ENCODE measurements at regions not wholly inside any gene's neighbourhood (a gene's known extent, or its start where the extent isn't known, plus 50 kb on each side); places are given as distances from the start of the nearest gene placed in this dataset.
"Not testable (repeated sequence)": the region's sequence is repeated elsewhere in the genome, so short reads cannot be mapped to it uniquely, and the experiment has no call there.

DNA sequence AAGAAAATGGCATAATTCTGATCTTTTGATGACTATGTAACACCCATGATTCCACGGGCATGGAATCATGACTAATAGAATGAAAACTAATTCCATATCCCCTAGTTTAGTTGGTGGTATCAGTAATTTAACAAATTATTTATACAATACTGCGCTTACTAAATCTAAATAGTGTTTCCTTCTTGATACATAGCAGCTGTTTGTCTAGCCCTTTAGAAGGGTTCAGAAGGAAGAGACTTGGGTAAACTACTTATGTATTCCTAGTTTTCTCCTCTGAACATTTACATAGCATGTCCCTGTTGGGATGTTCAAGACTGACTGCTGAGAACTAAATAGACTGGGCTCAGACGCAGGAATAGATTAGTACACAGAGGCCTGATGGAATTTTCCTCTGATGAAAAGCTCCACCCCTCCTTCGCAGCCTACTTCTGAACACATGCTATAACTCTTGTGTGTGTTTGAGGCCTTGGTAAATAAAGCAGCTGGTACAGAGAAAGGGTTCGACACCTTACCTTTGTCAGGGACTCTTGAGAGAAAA, 330.6 kb upstream of the LMCD1 start:
- intact Hi-C loops (cut with micrococcal nuclease) = no loop called here
- Mint-ChIP-seq H3K36me3 (ENCODE audit: low read depth) (no peaks in the 10 kb centered on the region), H3K4me1 (ENCODE audit: low read depth) (no peaks in the 10 kb centered on the region), H3K27me3 (ENCODE audit: insufficient read depth) (no peaks in the 10 kb centered on the region), H3K27ac (no peak overlapping the region), H3K9me3 (no peaks in the 10 kb centered on the region), H3K4me3 (no peak overlapping the region)
- no peak for DNase-seq (ENCODE audit: low spot score)

DNA sequence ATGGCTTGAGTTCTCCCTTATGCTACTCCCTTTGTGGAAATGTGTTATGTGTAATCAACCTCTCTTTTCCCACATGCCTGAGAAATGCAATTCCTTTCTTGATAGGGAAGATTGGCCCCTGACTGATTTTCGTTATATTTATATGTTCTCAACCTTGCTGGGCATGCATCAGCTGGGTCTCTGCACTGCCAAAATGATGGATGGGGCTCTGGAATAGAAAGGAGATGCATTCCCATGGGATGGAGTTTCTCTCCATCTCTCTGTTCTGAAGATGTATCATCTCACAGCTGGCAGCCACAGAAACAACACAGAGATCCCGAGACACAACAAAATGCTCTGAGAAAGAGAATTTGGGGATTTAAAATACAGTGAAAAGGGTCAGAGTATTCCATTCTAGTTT, 327.7 kb upstream of the LMCD1 start:
- H3K27ac Mint-ChIP-seq = no peak overlapping the region
- intact Hi-C loops (cut with micrococcal nuclease) = no loop called here
- no peaks in the 10 kb centered on the region for H3K4me1 Mint-ChIP-seq (ENCODE audit: low read depth)
- no peaks in the 10 kb centered on the region for H3K9me3 Mint-ChIP-seq
- no peak overlapping the region for H3K4me3 Mint-ChIP-seq
- H3K36me3 Mint-ChIP-seq (ENCODE audit: low read depth) = no peaks in the 10 kb centered on the region
- H3K27me3 Mint-ChIP-seq (ENCODE audit: insufficient read depth) = no peaks in the 10 kb centered on the region
- no peak for DNase-seq (ENCODE audit: low spot score)

DNA sequence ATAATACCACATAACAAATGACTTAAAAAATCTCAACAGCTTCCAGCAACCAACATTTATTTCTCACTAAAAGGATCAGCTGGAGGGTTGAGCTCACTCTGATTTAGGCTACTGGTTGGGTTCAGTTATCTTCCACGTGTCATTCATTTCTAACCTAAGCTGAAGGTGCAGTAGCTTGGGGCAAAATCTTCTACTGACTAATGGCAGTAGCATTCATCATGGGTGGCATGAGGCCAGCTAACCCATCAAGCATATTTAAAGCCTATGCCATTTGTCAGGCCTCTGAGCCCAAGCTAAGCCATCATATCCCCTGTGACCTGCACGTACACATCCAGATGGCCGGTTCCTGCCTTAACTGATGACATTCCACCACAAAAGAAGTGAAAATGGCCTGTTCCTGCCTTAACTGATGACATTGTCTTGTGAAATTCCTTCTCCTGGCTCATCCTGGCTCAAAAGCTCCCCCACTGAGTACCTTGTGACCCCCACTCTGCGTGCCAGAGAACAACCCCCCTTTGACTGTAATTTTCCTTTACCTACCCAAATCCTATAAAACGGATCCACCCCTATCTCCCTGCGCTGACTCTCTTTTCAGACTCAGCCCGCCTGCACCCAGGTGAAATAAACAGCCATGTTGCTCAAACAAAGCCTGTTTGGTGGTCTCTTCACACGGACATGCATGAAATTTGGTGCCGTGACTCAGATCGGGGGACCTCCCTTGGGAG, 324.7 kb upstream of the LMCD1 start:
- DNase-seq (ENCODE audit: low spot score); H3K9me3 Mint-ChIP-seq; intact Hi-C loops (cut with micrococcal nuclease); H3K27ac Mint-ChIP-seq; H3K4me1 Mint-ChIP-seq (ENCODE audit: low read depth); H3K4me3 Mint-ChIP-seq; H3K27me3 Mint-ChIP-seq (ENCODE audit: insufficient read depth); H3K36me3 Mint-ChIP-seq (ENCODE audit: low read depth): not testable (repeated sequence)

DNA sequence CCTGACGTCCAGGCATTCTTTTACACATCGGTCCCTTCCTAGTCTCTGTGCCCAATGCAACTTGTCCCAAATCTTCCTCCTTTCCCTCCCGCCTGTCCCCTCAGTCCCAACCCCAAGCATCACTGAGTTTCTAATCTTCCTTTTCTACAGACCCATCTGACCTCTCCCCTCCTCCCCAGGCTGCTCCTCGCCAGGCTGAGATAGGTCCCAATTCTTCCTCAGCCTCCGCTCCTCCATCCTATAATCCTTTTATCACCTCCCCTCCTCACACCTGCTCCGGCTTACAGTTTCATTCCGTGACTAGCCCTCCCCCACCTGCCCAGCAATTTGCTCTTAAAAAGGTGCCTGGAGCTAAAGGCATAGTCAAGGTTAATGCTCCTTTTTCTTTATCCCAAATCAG, 323.1 kb upstream of the LMCD1 start:
- H3K36me3 Mint-ChIP-seq (ENCODE audit: low read depth); intact Hi-C loops (cut with micrococcal nuclease); H3K27ac Mint-ChIP-seq; DNase-seq (ENCODE audit: low spot score); H3K27me3 Mint-ChIP-seq (ENCODE audit: insufficient read depth); H3K4me1 Mint-ChIP-seq (ENCODE audit: low read depth); H3K4me3 Mint-ChIP-seq; H3K9me3 Mint-ChIP-seq: not testable (repeated sequence)

DNA sequence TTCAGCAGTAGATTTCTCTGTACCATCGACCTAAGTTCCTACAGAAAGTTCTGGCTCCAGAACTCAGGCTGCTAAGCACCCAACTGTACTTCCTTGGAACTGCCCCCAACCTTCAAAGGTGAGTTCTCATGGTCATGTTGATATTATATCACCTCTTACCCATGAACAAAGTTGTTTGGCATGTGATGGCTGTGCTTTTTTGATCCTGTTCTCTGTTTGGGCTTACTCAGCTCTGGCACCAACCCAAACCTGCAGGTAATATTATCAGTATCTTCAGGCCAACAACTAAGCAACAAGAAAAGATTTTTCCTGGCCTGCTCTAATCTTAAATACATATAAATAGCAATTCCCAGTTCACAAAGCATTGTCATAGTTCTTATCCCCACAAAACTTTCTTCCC, 318.7 kb upstream of the LMCD1 start:
- no peaks in the 10 kb centered on the region for H3K36me3 Mint-ChIP-seq (ENCODE audit: low read depth)
- no peak overlapping the region for H3K27ac Mint-ChIP-seq
- H3K4me1 Mint-ChIP-seq (ENCODE audit: low read depth) = no peaks in the 10 kb centered on the region
- H3K9me3 Mint-ChIP-seq = no peaks in the 10 kb centered on the region
- H3K27me3 Mint-ChIP-seq (ENCODE audit: insufficient read depth) = no peaks in the 10 kb centered on the region
- intact Hi-C loops (cut with micrococcal nuclease) = no loop called here
- no peak overlapping the region for H3K4me3 Mint-ChIP-seq
- no peak for DNase-seq (ENCODE audit: low spot score)

DNA sequence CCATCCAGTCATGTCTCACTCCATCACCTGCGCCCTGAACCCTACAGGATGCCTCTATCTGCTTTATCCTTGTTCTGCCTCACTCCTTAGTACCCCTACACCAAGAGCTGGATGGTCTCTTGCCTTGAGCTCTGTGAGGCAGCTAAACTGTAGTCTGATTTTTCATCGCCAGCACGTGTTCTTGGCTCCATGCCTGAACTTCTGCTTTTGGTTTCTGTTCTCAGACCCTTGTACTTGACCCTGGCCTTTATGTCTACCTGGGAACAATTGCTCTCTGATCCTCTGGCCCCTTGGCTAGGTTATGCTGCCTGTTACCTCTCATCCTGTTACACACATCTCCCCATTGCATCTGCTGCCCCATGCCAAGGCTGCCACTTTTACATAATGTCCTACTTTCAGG, 318.0 kb upstream of the LMCD1 start:
- Mint-ChIP-seq H3K36me3 (ENCODE audit: low read depth) (no peaks in the 10 kb centered on the region), H3K4me3 (no peak overlapping the region)
- no peak for DNase-seq (ENCODE audit: low spot score)

DNA sequence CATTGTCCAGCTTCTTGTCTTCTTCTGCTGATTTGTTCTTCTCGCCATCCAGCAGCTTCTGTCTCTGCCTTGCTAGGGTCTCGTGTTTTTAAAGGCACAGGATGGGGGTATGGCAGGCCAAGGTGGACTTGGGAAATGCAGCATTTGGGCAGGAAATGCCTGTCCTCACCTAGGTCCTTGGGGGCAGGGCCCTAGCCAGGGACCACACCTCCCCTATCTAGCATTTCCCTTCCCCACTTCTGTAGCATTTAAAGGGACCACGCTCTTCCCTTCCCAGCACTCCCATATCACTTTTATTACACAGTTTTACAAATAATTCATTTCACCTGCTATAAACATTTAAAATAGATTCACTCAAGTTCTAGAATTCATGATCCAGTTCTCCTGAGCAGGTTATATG, 315.4 kb upstream of the LMCD1 start:
- Mint-ChIP-seq H3K27ac (no peak overlapping the region), H3K9me3 (no peaks in the 10 kb centered on the region), H3K4me3 (no peak overlapping the region), H3K36me3 (ENCODE audit: low read depth) (no peaks in the 10 kb centered on the region), H3K4me1 (ENCODE audit: low read depth) (no peaks in the 10 kb centered on the region), H3K27me3 (ENCODE audit: insufficient read depth) (no peaks in the 10 kb centered on the region)
- intact Hi-C loops (cut with micrococcal nuclease) = no loop called here
- no peak for DNase-seq (ENCODE audit: low spot score)

More for the DNA sequence above, 318.0 kb upstream of the LMCD1 start:
- intact Hi-C loops (cut with micrococcal nuclease) = no loop called here
- Mint-ChIP-seq H3K27me3 (ENCODE audit: insufficient read depth) (no peaks in the 10 kb centered on the region), H3K9me3 (no peaks in the 10 kb centered on the region), H3K4me1 (ENCODE audit: low read depth) (no peaks in the 10 kb centered on the region), H3K27ac (no peak overlapping the region)

DNA sequence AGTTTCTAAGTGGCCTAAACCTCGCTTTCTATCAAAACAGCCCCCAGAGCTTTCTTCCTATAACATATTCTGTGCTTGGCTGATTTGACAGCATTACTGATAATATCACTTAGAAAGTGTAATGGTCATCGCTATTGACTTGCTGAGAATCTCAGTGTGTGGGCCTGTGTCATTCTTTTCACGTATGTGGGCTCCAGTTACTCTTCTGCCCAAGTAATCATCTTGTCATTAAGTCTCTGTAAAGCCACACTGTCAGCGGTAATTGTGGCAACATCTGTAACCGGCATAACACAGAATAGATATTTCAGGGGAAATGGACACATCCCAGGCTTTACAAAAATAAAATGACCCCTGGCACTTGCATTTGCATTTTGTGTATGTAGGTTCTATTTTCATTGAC, 313.6 kb upstream of the LMCD1 start:
- H3K36me3 Mint-ChIP-seq (ENCODE audit: low read depth) = no peaks in the 10 kb centered on the region
- H3K27ac Mint-ChIP-seq = no peak overlapping the region
- intact Hi-C loops (cut with micrococcal nuclease) = no loop called here
- H3K27me3 Mint-ChIP-seq (ENCODE audit: insufficient read depth) = no peaks in the 10 kb centered on the region
- H3K4me1 Mint-ChIP-seq (ENCODE audit: low read depth) = no peaks in the 10 kb centered on the region
- no peaks in the 10 kb centered on the region for H3K9me3 Mint-ChIP-seq
- DNase-seq (ENCODE audit: low spot score) = no peak
- no peak overlapping the region for H3K4me3 Mint-ChIP-seq

DNA sequence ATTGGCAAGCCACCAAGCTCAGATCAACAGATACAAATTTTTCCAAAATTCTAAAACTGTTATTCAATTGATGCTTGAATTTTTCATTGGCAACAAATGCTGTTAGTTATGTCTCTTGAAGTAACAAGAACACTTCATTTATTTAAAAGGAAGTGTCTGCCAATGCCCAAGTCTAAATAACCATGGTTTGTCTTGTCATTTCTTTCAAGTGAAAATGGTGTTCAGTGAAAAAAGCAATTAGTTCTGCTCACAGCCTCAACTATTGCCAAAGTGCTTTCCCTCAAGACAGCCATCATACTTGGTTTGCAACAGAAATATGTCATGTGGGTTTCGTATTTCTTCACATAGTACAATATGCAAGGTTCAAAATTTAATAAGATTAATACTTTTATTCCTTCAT, 312.6 kb upstream of the LMCD1 start:
- Mint-ChIP-seq H3K27me3 (ENCODE audit: insufficient read depth) (no peaks in the 10 kb centered on the region), H3K4me1 (ENCODE audit: low read depth) (no peaks in the 10 kb centered on the region), H3K27ac (no peak overlapping the region), H3K9me3 (no peaks in the 10 kb centered on the region), H3K4me3 (no peak overlapping the region), H3K36me3 (ENCODE audit: low read depth) (no peaks in the 10 kb centered on the region)
- intact Hi-C loops (cut with micrococcal nuclease) = no loop called here
- DNase-seq (ENCODE audit: low spot score) = no peak

DNA sequence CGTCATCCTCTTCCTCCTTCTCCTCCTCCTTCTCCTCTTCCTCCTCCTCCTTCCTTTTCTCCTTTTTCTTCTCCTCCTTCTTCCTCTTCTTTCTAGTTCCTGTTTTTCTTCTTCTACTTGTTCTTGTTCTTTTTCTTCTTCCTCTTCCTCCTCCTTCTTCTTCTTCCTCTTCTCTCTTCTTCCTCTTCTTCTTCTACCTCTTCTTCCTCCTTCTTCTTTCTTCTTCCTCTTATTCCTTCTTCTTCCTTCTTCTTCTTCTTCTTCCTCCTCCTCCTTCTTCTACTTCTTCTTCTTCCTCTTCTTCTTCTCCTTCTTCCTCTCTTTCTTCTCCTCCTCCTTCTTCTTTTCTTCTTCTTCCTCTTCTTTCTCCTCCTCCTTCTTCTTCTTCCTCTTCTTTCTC, 310.2 kb upstream of the LMCD1 start:
- no peak for DNase-seq (ENCODE audit: low spot score)
- Mint-ChIP-seq H3K4me1 (ENCODE audit: low read depth) (no peaks in the 10 kb centered on the region), H3K27ac (no peak overlapping the region), H3K9me3 (no peaks in the 10 kb centered on the region), H3K27me3 (ENCODE audit: insufficient read depth) (no peaks in the 10 kb centered on the region), H3K36me3 (ENCODE audit: low read depth) (no peaks in the 10 kb centered on the region), H3K4me3 (no peak overlapping the region)
- intact Hi-C loops (cut with micrococcal nuclease) = no loop called here

DNA sequence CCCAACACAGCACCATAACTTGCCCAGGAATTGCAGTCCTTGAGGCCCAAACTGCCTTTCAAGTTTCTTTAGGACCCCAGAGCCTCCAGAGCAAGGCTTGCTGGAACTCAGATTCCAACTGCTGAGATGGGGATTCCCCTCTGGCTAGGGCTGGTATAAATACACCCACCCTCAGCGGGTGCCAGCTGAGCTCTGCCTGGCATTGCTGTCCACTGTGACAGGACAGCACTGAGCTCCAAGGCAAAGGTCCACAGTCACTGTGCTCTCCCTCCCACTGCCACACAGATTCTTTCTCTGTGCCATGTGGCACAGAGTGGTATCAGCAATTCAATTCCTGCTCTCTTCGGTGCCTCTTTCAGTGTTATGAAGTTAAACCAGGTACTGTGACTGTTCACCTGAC, 304.2 kb upstream of the LMCD1 start:
- no peaks in the 10 kb centered on the region for H3K4me1 Mint-ChIP-seq (ENCODE audit: low read depth)
- no peaks in the 10 kb centered on the region for H3K27me3 Mint-ChIP-seq (ENCODE audit: insufficient read depth)
- intact Hi-C loops (cut with micrococcal nuclease) = no loop called here
- DNase-seq (ENCODE audit: low spot score) = no peak
- H3K27ac Mint-ChIP-seq = no peak overlapping the region
- no peak overlapping the region for H3K4me3 Mint-ChIP-seq
- H3K9me3 Mint-ChIP-seq = no peaks in the 10 kb centered on the region
- no peaks in the 10 kb centered on the region for H3K36me3 Mint-ChIP-seq (ENCODE audit: low read depth)

DNA sequence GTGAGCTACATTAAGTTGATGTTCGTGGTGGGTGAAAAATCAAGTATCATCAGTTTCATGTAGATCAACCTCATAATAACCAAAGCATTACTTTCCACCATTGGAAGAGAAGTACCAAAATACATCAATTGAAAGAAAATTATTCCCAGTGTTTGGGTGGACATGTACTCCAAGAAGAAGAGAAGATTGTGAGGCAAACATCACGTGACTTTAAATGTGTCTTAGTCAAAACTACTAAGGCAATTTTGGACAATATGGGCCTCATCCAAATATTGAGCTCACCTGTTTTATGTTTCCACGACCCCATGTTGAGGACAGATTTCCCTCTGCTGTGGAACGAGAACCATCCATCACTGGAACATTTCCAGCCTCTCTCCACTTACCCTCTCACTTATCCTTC, 303.0 kb upstream of the LMCD1 start:
- Mint-ChIP-seq H3K4me3 (no peak overlapping the region), H3K4me1 (ENCODE audit: low read depth) (no peaks in the 10 kb centered on the region)

DNA sequence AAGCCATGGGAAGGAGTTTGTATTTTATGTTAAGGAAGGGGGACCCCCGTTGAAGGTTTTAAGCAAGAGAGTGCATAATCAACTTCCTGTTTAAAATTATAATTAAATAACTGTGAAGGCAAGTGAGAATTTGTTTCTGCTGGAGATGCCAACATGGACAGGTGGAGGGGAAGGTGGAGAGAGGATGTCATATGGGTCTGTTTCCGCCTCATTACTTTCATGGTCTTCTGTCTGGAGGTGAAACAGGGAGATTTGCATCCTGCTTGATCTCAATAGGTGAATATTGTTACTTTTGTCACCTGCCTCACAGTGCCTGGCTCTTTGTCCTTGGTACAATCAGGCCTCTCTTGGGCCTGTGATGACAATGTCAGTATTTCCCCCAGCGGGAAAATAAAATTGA, 300.6 kb upstream of the LMCD1 start:
- H3K36me3 Mint-ChIP-seq (ENCODE audit: low read depth) = no peaks in the 10 kb centered on the region
- H3K9me3 Mint-ChIP-seq = no peaks in the 10 kb centered on the region
- H3K4me1 Mint-ChIP-seq (ENCODE audit: low read depth) = no peaks in the 10 kb centered on the region
- intact Hi-C loops (cut with micrococcal nuclease) = no loop called here
- no peak overlapping the region for H3K27ac Mint-ChIP-seq
- DNase-seq (ENCODE audit: low spot score) = no peak
- H3K4me3 Mint-ChIP-seq = no peak overlapping the region
- no peaks in the 10 kb centered on the region for H3K27me3 Mint-ChIP-seq (ENCODE audit: insufficient read depth)

More for the DNA sequence above, 303.0 kb upstream of the LMCD1 start:
- Mint-ChIP-seq H3K36me3 (ENCODE audit: low read depth) (no peaks in the 10 kb centered on the region), H3K9me3 (no peaks in the 10 kb centered on the region), H3K27me3 (ENCODE audit: insufficient read depth) (no peaks in the 10 kb centered on the region), H3K27ac (no peak overlapping the region)
- no peak for DNase-seq (ENCODE audit: low spot score)
- intact Hi-C loops (cut with micrococcal nuclease) = no loop called here

DNA sequence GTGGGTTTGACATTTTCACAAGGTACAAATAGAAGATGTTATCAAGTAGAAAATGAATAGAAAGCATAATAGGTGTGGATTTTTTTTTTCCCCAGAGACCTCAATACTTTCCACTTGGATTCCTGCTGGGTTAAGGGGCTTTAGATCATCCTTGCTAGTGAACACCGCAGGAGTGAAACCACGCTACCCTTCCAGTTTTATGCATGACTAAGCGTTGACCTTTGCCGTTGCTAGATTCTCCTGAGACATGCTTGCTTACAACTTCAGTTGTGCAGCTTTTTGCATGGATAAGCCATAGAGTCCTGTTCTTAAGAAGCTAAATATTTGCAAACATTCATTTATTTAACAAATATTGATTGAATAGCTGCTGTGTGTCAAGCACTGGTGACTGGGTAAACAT, 299.7 kb upstream of the LMCD1 start:
- Mint-ChIP-seq H3K9me3 (no peaks in the 10 kb centered on the region), H3K4me3 (no peak overlapping the region), H3K27ac (no peak overlapping the region), H3K4me1 (ENCODE audit: low read depth) (no peaks in the 10 kb centered on the region), H3K36me3 (ENCODE audit: low read depth) (no peaks in the 10 kb centered on the region), H3K27me3 (ENCODE audit: insufficient read depth) (no peaks in the 10 kb centered on the region)
- intact Hi-C loops (cut with micrococcal nuclease) = no loop called here
- no peak for DNase-seq (ENCODE audit: low spot score)

Data from activated T-helper 1 cell treated with anti-CD3 and anti-CD28 coated beads, Interleukin-12 subunit alpha, Interleukin-12 subunit beta, Interleukin-2, Interleukin-4 antibody, amounts not matched to agents 30 ng/mL and 10 ng/mL and 1 ng/mL, durations not matched to agents 14 hours and 24 hours and 36 hours (primary cell).